ENCODE measurements at regions not wholly inside any gene's neighbourhood (a gene's known extent, or its start where the extent isn't known, plus 50 kb on each side); places are given as distances from the start of the nearest gene placed in this dataset.

DNA sequence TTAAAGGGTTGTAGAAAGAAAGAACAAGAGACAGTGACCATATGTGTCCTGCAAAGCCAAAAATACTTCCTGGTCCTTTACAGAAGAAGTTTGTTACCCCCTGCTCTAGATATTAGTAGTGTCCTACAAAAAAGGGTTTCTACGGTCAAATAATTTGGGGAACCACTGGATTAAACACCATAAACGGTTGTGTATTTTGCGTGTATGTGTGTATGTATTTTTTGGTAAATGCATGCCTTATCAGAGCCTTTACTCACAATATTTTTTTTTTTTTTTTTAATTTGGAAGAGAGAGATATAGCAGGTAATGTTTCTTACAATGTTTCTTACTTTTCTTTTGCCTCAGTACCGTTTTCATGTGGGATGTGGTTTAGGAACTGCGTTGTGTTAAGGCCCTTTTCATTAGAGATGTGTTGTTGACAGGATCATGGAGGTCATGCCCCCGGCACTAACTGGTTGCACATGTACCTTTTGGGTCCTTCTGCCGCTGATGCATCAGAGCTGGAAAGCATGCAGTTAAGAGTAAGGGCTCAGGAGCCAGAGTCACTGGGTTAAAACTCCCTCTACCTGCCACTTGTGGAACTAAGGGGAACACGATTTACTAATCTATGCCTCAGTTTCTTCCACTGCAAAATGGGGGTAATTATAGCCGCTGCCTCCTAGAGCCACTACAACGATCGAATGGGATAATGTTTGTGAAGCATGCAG lies 234.6 kb upstream of the KAZN start:
- Mint-ChIP-seq H3K4me3 (no peak overlapping the region), H3K4me1 (peaks cover 11% of the 10 kb centered on the region), H3K27me3 (ENCODE audit: low read depth) (peaks cover 3% of the 10 kb centered on the region), H3K36me3 (ENCODE audit: low read depth) (no peaks in the 10 kb centered on the region), H3K27ac (ENCODE audit: unreplicated experiment) (no peak overlapping the region), H3K9me3 (no peaks in the 10 kb centered on the region)
- no peak for TF ChIP-seq CTCF (conservative IDR thresholded peaks at IDR 0.05)
- no peak for DNase-seq (ENCODE audit: low read depth, low spot score)

GRCh38 chr1:14365301-14365988 lies 233.0 kb upstream of the KAZN start:
- H3K27ac Mint-ChIP-seq (ENCODE audit: unreplicated experiment), result no peak overlapping the region
- no peaks in the 10 kb centered on the region for H3K36me3 Mint-ChIP-seq (ENCODE audit: low read depth)
- peaks cover 3% of the 10 kb centered on the region for H3K27me3 Mint-ChIP-seq (ENCODE audit: low read depth)
- peaks cover 11% of the 10 kb centered on the region for H3K4me1 Mint-ChIP-seq
- no peak for DNase-seq (ENCODE audit: low read depth, low spot score)
- H3K4me3 Mint-ChIP-seq, result no peak overlapping the region
- no peak for TF ChIP-seq CTCF (conservative IDR thresholded peaks at IDR 0.05)
- H3K9me3 Mint-ChIP-seq, result no peaks in the 10 kb centered on the region

- H3K9me3 Mint-ChIP-seq, result no peaks in the 10 kb centered on the region
Measured at GRCh38 chr1:14366091-14367018, 232.1 kb upstream of the KAZN start.

DNA sequence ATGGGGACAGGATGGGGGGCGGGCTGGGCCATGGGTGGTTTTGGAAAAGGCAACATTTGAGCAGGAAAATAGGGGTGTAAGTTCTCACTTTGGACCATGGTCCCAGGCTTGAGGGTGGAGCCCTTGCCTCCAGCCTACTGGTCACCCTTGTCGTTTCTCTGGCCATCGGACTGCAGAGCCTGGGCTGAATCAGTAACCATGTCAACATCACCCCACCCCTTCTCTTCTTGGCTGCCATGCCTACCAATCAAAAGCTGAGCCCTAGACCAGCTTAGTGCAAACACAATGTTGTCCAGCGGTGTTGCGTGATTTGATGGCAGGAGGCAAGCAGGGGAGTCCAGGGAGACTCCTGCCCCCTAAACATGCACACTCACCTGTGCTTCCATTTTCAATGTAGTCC lies 231.0 kb upstream of the KAZN start:
- no peak for TF ChIP-seq CTCF (conservative IDR thresholded peaks at IDR 0.05)
- DNase-seq (ENCODE audit: low read depth, low spot score), result no peak
- H3K4me1 Mint-ChIP-seq, result peaks cover 17% of the 10 kb centered on the region
- H3K27ac Mint-ChIP-seq (ENCODE audit: unreplicated experiment), result no peak overlapping the region
- H3K9me3 Mint-ChIP-seq, result no peaks in the 10 kb centered on the region
- H3K4me3 Mint-ChIP-seq, result no peak overlapping the region
- H3K36me3 Mint-ChIP-seq (ENCODE audit: low read depth), result no peaks in the 10 kb centered on the region
- peaks cover 6% of the 10 kb centered on the region for H3K27me3 Mint-ChIP-seq (ENCODE audit: low read depth)

More at GRCh38 chr1:14366091-14367018, 232.1 kb upstream of the KAZN start:
- no peaks in the 10 kb centered on the region for H3K36me3 Mint-ChIP-seq (ENCODE audit: low read depth)
- peak; percentile 18 for DNase-seq (ENCODE audit: low read depth, low spot score)
- H3K4me1 Mint-ChIP-seq, result peaks cover 11% of the 10 kb centered on the region
- peaks cover 5% of the 10 kb centered on the region for H3K27me3 Mint-ChIP-seq (ENCODE audit: low read depth)
- no peak overlapping the region for H3K4me3 Mint-ChIP-seq
- no peak for TF ChIP-seq CTCF (conservative IDR thresholded peaks at IDR 0.05)
- peak overlapping the region; percentile 84 for H3K27ac Mint-ChIP-seq (ENCODE audit: unreplicated experiment)

GRCh38 chr1:14369526-14370213 lies 228.8 kb upstream of the KAZN start:
- peaks cover 17% of the 10 kb centered on the region for H3K4me1 Mint-ChIP-seq
- no peaks in the 10 kb centered on the region for H3K36me3 Mint-ChIP-seq (ENCODE audit: low read depth)
- peak overlapping the region; percentile 52 for H3K27ac Mint-ChIP-seq (ENCODE audit: unreplicated experiment)
- no peak for TF ChIP-seq CTCF (conservative IDR thresholded peaks at IDR 0.05)
- peaks cover 6% of the 10 kb centered on the region for H3K27me3 Mint-ChIP-seq (ENCODE audit: low read depth)
- DNase-seq (ENCODE audit: low read depth, low spot score), result no peak
- H3K4me3 Mint-ChIP-seq, result no peak overlapping the region
- H3K9me3 Mint-ChIP-seq, result peaks cover 2% of the 10 kb centered on the region
